LoVo (cell line): ENCODE measurements at regions not wholly inside any gene's neighbourhood (a gene's known extent, or its start where the extent isn't known, plus 50 kb on each side); places are given as distances from the start of the nearest gene placed in this dataset.
"Not testable (repeated sequence)": the region's sequence is repeated elsewhere in the genome, so short reads cannot be mapped to it uniquely, and the experiment has no call there.

Experiments
- DNase-seq: peaks from one replicate; pipeline ENCODE4 v3.0.0-alpha.2; 2016; ENCODE audit warnings: low spot score

- no peak for DNase-seq
These were observed 560.6 kb upstream of the ID2 start for GRCh38 chr2:8121022-8121825.

GRCh38 chr2:8121826-8122513 is 559.9 kb upstream of the ID2 start:
- DNase-seq = no peak

GRCh38 chr2:8122520-8122919 is 559.3 kb upstream of the ID2 start:
- DNase-seq = no peak

- DNase-seq = no peak
These were observed 558.4 kb upstream of the ID2 start for GRCh38 chr2:8123464-8123863.

GRCh38 chr2:8125741-8126711 is 555.8 kb upstream of the ID2 start:
- DNase-seq = no peak

- no peak for DNase-seq
These were observed 555.1 kb upstream of the ID2 start for GRCh38 chr2:8126783-8127182.

- not testable (repeated sequence) for DNase-seq
These were observed 550.4 kb upstream of the ID2 start for GRCh38 chr2:8131423-8131822.

- DNase-seq = no peak
These were observed 549.5 kb upstream of the ID2 start for GRCh38 chr2:8132351-8132831.

- no peak for DNase-seq
These were observed 549.0 kb upstream of the ID2 start for GRCh38 chr2:8132879-8133278.

- DNase-seq = no peak
These were observed 548.5 kb upstream of the ID2 start for GRCh38 chr2:8133363-8133762.

GRCh38 chr2:8133913-8134472 is 547.9 kb upstream of the ID2 start:
- DNase-seq = no peak

- no peak for DNase-seq
These were observed 547.4 kb upstream of the ID2 start for GRCh38 chr2:8134473-8134932.

GRCh38 chr2:8134985-8135682 is 546.7 kb upstream of the ID2 start:
- no peak for DNase-seq

- no peak for DNase-seq
These were observed 544.1 kb upstream of the ID2 start for GRCh38 chr2:8137801-8138200.

- DNase-seq = no peak
These were observed 543.3 kb upstream of the ID2 start for GRCh38 chr2:8138525-8138922.

GRCh38 chr2:8138923-8139667 is 542.8 kb upstream of the ID2 start:
- no peak for DNase-seq

- DNase-seq = no peak
These were observed 542.1 kb upstream of the ID2 start for GRCh38 chr2:8139668-8140200.

GRCh38 chr2:8141079-8141707 is 540.7 kb upstream of the ID2 start:
- DNase-seq = peak; percentile 40

GRCh38 chr2:8141780-8142179 is 540.1 kb upstream of the ID2 start:
- DNase-seq = no peak

- DNase-seq = no peak
These were observed 539.4 kb upstream of the ID2 start for GRCh38 chr2:8142461-8142860.
